ENCODE measurements at regions not wholly inside any gene's neighbourhood (a gene's known extent, or its start where the extent isn't known, plus 50 kb on each side); places are given as distances from the start of the nearest gene placed in this dataset.

DNA sequence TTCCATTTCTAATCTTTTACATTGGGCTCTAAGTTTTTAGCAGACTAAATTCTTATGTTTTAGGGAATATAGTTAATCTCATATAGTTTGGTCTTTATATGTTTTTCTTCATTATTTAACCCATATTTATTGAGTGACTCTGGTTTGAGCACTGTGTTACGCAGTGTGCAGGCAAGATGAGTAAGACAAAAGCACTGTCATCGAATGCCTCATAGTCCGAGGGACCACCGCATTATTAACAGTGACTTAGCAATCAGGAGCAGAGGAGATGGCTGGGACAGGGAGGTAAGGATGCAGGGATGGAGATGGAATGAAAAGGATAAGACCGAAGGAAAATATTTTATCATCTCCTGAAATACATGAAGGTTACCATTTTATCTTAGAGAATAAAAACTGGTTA is 65.2 kb upstream of the CTSC start:
- TF ChIP-seq CTCF (IDR thresholded peaks at IDR 0.05) (no peak), POLR2A (IDR thresholded peaks at IDR 0.05) (no peak)
